GM18517 (cell line): ENCODE measurements at regions not wholly inside any gene's neighbourhood (a gene's known extent, or its start where the extent isn't known, plus 50 kb on each side); places are given as distances from the start of the nearest gene placed in this dataset.
"Not testable (repeated sequence)": the region's sequence is repeated elsewhere in the genome, so short reads cannot be mapped to it uniquely, and the experiment has no call there.

Experiments
- ATAC-seq: cut with Tn5 transposase; IDR thresholded peaks from one replicate; pipeline ENCODE4 v1.9.1; 2021; ENCODE audit warnings: mild to moderate bottlenecking, moderate library complexity; ENCODE audit not compliant: unreplicated experiment

DNA sequence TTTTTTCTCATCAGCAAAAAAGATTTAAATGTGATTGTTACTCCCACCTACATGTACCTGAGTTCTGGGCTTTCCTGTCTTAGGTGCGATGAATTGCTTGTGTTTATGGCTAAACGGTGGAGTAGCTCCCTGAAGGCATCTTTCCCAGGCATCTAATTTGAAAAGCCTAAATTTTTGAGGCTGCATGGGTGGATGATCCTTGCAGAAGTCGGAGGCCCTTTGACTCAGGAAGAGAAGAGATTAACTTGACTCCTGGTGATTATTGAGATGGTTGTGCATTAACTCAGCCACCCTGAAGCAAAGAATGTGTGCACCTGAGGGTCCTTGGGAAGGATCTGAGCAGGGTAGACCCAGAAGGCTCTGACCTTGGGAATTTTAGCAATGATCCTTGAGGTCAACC lies 155.6 kb upstream of the SEMA3C start:
- ATAC-seq = no peak

DNA sequence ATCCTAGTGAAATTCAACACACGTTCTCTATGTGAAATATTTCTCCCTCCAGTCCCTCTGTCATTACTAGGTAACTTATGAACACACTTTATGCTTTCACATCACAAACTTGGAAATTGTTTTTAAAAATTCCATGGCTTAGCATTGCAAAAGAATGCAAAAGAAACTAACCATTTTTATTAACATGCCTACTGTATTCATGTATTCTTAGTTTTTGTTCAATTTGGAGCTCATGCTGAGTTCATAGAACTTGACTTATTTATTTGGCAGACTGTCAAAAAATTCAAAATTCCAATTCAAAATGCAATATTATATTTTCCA lies 155.0 kb upstream of the SEMA3C start:
- no peak for ATAC-seq

DNA sequence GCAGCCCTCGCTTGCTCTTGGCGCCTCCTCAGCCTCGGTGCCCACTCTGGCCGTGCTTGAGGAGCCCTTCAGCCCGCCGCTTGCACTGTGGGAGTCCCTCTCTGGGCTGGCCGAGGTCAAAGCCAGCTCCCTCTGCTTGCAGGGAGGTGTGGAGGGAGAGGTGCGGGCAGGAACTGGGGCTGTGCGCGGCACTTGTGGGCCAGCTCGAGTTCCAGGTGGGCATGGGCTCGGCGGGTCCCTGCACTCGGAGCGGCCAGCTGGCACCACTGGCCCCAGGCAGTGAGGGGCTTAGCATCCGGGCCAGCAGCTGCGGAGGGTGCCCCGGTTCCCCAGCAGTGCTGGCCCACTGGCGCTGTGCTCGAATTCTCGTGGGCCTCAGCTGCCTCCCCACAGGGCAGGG lies 152.1 kb upstream of the SEMA3C start:
- ATAC-seq = no peak

DNA sequence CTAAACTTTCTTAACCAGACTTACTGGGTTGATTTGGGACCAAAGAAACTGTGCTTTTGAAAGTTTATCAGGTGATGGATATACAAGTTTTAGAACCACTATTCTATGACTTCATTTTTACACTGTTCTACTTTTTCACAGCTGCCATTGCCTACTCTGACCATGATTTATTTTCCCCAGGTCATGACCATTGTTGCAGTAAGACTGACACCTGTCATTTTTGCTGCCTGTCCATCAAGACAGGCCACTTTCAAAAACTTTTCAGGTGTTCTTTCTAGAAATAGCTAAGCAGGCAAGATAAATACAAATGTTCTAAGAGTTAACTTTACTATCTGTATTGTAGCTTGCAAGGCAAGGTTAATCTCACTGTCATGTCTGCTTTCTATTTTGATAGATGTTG lies 147.9 kb upstream of the SEMA3C start:
- no peak for ATAC-seq

DNA sequence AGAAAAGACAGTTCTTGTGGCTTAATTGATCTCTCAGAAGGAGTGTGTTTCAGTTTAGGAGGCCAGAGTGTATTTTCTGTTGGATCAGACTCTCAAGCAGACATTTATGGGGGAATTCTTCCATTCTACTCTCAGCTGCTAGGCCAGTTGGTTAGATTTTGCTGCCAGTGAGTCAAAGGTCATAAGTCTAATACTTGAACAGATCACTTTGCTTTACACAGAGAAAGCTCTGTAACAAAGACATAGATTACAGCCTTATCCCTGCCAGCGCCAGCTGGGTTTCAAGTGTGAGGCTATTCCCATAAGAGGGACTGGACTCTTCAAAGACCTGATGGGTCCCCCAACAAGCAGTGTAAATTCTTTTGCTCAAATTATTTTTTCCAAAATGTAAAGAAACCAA lies 145.6 kb upstream of the SEMA3C start:
- ATAC-seq = no peak

DNA sequence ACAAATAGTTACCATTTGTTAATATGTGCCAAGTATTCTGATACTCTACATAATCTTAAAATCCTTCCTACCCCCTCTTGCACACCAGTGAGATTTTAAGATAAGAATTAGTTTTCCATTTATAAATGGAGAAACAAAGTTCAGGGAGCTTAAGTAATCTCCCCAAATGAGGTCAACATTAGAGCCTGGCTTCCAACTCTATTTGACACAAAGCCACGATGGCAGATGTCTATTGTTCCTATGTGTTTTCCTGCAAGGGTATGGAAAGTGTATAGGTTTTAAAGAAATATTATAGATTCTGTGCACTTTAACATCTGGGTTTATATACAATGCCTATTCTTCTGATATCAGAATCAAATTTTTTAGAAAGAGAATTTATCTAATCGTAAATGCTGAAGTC lies 143.9 kb upstream of the SEMA3C start:
- ATAC-seq = no peak

DNA sequence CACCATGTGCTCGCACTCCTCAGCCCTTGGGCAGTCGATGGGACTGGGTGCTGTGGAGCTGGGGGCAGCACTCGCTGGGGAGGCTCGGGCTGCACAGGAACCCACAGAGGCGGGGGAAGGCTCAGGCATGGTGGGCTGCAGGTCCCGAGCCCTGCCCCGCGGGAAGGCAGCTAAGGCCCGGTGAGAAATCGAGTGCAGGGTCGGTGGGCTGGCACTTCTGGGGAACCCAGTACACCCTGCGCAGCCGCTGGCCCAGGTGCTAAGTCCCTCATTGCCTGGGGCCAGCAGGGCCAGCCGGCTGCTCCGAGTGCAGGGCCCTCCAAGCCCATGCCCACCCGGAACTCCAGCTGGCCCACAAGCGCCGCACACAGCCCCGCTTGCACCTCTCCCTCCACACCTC lies 138.6 kb upstream of the SEMA3C start:
- not testable (repeated sequence) for ATAC-seq

DNA sequence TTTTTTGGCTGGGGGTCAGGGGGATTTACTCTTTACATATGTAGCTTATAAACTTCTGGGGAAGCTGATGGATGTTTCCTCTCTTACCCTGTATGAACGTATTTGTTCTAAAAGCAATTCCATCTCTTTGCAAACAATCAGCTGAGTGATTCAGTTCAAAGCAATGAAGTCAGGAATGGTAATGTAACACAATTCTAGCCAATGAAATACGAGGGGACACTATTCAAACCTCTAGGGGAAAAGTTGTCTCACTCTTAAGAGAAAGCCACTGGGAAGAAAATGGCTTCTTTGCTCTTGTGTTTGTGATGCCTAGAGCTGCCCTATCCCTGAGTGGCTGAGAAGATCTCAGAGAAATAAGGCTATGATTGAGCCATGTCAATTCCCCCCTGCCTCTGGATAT lies 134.8 kb upstream of the SEMA3C start:
- no peak for ATAC-seq

DNA sequence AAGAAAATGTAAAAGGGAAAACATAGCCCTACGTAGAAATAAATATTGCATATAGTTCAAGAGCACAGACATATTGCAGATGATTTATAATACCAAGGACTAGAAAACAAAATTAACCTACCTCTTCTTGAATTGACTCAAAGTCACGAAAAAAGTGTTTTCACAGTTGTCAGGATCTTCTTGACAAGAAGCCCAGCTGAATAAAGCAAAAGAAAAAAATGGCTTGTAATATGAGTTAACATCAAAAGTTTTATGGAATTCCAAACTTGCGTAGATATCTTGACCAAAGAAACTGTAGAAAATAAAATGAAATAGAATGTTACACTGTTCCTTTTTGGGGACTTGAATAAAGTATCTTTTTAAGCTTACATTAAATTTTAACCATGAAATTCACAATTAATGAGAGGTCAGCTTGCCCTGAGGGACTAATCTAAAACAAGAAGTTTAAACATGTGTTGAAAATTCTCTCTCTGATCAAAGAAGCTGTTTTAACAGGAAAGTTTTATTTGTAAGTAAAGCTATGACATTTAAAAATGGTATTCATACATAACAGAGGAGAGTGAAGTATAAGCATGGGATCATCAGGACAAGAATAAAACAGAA lies 133.1 kb upstream of the SEMA3C start:
- ATAC-seq = no peak

DNA sequence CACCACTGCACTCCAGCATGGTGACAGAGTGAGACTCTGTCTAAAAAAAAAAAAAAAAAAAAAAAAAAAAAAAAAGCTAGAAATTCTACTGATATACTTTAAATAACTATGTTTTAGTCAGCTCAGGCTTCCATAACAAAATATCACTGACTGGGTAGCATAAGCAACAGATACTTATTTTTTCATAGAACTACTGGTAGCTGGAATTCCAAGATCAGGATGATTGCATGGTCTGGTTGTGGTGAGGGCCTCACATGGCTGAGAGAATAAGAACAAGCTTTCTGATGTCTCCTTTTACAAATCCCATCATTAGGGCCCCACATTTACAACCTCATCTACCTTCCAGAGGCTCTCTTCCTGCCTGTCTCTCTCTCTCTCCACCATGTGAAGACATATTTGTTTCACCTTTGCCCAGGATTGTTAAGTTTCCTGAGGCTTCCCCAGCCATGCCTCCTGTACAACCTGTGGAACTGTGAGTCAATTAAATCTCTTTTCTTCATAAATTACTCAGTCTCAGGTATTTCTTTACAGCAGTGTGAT lies 126.7 kb upstream of the SEMA3C start:
- no peak for ATAC-seq

DNA sequence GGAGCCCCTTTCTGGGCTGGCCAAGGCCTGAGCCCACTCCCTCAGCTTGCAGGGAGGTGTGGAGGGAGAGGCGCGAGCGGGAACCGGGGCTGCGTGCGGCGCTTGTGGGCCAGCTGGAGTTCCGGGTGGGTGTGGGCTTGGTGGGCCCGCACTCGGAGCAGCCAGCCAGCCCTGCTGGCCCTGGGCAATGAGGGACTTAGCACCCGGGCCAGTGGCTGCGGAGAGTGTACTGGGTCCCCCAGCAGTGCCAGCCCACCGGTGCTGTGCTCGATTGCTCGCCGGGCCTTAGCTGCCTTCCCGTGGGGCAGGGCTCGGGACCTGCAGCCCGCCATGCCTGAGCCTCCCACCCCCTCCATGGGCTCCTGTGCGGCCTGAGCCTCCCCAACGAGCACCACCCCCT lies 123.8 kb upstream of the SEMA3C start:
- not testable (repeated sequence) for ATAC-seq

DNA sequence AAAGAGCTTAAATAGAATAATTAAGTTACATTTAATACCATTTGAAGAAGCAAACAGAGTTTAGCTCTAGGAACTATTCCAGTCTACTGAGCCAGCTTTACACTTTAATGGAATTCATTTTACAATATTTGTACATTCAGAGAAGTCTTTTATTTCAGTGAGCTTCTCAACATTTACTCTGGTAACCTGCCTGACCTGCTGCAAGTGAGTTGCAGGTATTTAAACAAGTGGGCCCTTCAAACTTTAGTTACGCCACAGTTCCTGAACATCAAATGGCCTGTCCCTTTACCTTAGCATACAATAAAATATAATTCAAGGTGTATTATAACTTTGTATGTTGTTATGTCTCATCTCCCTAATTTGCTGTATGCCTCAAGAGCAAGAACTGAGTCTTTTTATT lies 121.6 kb upstream of the SEMA3C start:
- no peak for ATAC-seq

DNA sequence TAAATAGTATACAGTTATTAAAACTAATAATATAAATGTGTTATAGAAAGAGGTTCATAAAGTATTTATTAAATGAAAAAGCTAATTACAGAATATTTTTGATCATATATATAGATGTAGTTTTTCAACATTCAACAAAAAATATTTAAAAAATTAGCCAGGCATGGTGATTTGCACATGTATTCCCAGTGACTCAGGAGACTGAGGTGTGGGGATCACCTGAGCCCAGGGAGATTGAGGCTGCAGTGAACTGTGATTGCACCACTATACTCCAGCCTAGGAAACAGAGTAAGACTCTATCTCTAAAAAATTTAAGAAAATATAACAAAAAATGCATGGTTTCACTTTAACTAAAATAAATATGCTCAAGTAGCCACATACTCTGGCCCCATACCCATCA lies 118.0 kb upstream of the SEMA3C start:
- no peak for ATAC-seq

DNA sequence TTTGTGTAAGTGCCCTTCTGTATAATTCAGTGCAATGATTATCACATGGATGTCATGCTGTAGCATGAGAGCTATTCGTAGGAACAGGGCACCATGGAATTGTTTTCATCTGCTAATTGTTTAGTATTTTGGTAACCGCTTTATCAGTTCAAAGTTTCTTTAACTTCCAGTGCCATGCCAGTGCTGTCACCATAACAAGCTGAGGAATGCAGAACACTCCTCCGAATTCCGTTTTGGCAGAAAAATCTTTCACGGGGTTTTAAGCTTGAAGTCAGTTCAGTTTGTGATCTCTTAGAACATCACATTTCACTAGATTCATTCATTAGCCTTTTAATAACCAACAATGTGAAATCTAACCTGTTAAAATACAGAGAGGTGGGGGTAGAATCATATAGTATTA lies 117.2 kb upstream of the SEMA3C start:
- ATAC-seq = no peak

DNA sequence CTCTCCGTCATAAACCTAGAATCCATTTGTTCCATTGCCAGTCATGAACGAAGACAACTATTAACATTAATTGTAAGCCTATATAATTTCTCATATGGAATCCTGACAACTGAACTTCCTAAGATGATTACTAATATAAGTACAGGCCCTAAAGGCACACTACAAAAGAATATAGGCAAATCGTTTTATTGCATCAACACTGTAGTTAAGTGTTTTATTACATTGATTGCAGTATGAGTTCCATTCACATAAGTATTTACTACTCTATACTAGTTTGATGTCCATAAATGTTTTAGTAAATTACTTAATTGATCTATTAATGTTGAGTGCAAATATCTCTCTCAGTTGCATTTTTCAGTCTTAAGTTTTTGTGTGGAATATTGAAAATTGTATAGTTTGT lies 113.1 kb upstream of the SEMA3C start:
- no peak for ATAC-seq

DNA sequence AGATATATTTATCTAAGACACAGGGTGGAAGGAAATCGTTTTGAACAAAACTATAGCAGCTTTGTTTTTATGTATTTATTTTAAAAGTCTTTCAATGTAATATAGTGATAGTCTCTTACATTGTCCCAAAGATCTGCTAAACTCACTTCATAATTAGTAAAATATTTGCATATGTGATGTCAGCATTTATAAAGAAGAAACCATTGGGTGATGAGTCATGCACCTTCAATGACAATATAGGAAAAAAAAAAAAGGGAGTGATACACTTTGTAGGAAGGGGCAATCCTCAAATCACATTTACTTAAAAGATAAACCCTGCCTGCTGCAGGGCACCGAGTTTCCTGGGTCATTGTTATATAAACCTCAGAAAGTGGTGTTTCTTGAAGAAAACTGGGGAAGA lies 112.4 kb upstream of the SEMA3C start:
- ATAC-seq = no peak

DNA sequence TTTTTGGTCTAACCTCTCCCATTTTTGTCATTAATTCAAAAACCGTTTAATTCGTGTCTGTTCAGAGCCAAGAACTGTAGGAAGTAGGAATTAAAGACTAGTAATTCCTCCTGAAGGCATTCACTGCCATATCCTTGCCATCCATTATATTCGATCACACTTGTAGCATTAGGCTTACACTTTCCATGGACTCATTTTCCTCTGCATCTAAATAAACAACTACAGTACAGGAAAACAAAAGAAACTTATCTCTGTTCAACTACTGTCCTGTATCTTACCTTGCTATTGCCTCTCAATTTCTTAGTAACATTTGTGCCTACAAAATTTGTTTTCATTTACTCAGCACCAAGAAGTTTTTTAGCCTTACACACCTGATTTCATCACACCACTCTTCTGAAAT lies 111.6 kb upstream of the SEMA3C start:
- ATAC-seq = no peak

DNA sequence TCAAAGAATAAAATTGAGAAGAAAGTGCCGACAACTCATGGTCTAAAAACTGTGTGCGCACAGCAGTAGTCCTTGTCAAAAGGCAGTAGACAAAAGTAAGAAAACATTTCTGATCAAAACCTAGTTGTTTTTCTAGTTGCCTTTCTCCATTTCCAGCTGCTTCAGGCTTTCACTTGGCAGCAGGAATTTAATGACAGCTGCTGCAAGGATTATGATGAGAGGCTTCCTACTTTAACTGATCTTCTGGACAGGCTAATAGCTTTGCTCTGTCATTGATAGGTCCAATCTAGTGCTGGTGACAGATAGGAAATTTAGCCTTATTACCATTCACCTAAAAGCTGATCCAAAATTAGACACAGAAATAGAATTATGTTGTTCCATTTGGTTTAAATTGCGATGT lies 110.7 kb upstream of the SEMA3C start:
- no peak for ATAC-seq

DNA sequence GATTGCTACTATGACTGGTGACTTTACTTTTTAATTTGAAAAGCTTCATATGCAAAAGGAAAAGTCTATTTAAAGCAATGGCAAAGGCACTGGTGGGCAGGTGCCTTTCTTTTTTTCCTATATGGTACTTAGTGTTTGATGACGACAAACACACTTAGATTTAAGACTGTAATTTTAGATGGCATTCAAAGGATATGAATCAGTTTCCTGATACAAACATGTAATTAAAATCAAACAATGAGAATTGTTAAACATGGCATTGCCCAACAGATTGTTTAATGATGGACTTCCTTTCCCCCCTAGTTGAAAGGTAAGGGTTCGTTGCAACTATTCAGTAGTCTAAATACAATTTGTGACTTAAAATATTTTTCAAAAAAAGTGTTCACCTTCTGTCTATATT lies 106.5 kb upstream of the SEMA3C start:
- no peak for ATAC-seq

DNA sequence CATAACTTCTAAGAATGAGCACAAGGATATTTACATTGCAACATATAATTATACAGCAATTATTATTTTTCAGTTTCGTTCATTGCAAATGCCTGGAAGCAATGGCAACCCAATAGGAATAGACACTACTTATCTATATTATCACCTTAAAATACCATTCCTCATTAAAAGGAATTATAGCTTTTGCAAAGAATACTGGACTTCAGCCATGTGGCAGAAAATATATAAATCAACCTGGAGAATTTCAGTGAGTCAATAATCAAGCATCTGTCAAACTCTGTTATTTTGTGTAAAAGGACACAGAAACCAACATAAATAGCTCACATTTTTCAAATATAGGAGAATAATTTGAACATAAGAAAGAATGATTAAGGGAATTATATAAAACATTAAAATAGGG lies 96.1 kb upstream of the SEMA3C start:
- ATAC-seq = no peak

DNA sequence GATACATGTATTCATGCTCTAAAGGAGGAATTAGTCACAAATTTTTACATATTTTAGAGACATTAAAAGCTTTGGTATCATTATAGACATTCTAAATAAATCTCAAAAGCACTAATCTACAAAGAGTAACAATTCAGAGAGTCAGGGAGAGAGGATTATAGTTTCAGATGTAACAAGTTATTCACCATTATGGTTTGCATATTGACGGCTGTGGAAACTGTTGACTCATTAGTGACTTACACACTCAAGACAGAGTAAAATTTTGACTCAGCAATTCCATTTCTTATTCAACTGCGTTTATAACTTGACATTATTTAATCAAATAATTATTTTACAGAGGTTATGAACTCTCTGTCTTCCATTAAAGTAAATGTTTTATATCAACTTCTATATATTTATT lies 95.4 kb upstream of the SEMA3C start:
- no peak for ATAC-seq

DNA sequence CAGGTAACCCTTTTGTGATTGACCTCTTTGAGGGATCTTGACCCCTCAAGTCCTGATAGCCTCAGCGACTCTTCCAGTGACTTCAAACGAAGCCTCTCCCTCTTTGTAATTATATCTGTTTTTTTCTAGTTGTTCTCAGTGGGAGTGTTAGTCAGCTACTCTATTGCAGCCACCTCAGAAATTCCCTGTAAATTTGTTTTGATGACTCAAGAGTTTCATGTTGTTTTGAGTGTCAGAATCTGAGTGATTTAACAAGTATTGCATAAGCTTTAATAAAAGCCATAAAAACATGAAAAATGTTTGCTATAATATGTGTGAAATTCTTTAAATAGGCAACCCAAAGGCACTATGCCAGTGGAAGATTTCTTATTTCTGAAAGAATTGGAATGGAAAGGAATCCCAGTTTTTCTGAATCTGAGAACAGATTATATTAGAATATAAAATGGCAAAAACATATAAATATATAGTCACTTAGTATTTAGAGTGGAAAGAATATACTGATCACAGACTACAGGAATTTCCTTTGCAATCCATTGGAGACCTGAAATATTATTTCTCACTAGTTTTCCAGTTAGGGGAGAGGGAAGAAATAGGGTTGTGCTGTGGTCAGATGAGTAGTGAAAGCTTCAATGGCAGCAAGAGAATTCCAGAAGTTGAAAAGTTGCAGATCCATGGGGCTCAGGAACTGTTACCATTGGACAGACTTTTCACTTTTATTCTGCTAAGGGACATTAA lies 94.4 kb upstream of the SEMA3C start:
- ATAC-seq = no peak

DNA sequence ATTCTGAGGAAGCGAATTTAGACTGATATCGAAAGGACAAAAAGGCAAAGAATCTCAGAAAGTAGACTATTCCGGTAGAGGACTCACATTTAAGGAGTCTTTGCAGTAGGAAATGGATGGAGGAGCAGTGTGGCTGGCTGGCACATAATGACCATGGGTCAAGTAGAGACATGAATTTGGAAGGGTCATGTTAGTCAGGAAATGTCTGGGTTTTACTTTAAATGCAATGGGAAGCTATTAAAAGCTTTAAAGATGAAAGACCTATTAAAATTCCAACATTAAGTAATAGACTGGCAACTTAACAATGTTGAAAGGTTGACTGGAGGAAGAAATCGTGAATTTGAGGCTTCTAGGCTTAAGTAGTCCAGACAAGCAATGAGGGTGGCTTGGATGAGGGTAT lies 90.0 kb upstream of the SEMA3C start:
- ATAC-seq = no peak
